Activated naive CD4-positive, alpha-beta T cell treated with anti-CD3 and anti-CD28 coated beads for 36 hours (primary cell): ENCODE measurements at regions not wholly inside any gene's neighbourhood (a gene's known extent, or its start where the extent isn't known, plus 50 kb on each side); places are given as distances from the start of the nearest gene placed in this dataset.
"Not testable (repeated sequence)": the region's sequence is repeated elsewhere in the genome, so short reads cannot be mapped to it uniquely, and the experiment has no call there.

Experiments
- CTCF ChIA-PET: fragments of 350-600 bp; sonication (Branson Sonifier 250); formaldehyde crosslinking; loops from one replicate; lab custom pipeline; 2021; ENCODE audit warnings: antibody characterized with exemption; lab: Charles Lee
- DNase-seq: peaks from one replicate; pipeline ENCODE4 v3.0.0-alpha.2; 2020
- H3K27ac Mint-ChIP-seq: one replicate; pipeline ENCODE4 v1.8.0; 2021; ENCODE audit warnings: mild to moderate bottlenecking, mixed read lengths
- H3K27me3 Mint-ChIP-seq: one replicate; pipeline ENCODE4 v1.8.0; 2021; ENCODE audit warnings: low read depth, mixed read lengths
- H3K36me3 Mint-ChIP-seq: one replicate; pipeline ENCODE4 v1.8.0; 2021; ENCODE audit warnings: low read depth, mixed read lengths
- H3K4me1 Mint-ChIP-seq: one replicate; pipeline ENCODE4 v1.8.0; 2021; ENCODE audit warnings: low read depth, mixed read lengths
- H3K4me3 Mint-ChIP-seq: one replicate; pipeline ENCODE4 v1.8.0; 2021; ENCODE audit warnings: mild to moderate bottlenecking, moderate library complexity, mixed read lengths
- H3K9me3 Mint-ChIP-seq: one replicate; pipeline ENCODE4 v1.8.0; 2021; ENCODE audit warnings: mixed read lengths
- intact Hi-C: fragments of 100-400 bp; cut with micrococcal nuclease; formaldehyde crosslinking; loops from one replicate; pipeline ENCODE4 v1.15.1; 2023

GRCh38 chr13:83088858-83089257, 793.4 kb downstream of the SLITRK1 start:
- CTCF ChIA-PET: no interaction called here
- no peaks in the 10 kb centered on the region for H3K4me1 Mint-ChIP-seq
- H3K27ac Mint-ChIP-seq: no peak overlapping the region
- H3K36me3 Mint-ChIP-seq: no peaks in the 10 kb centered on the region
- no peaks in the 10 kb centered on the region for H3K27me3 Mint-ChIP-seq
- intact Hi-C loops: no loop called here
- H3K4me3 Mint-ChIP-seq: no peak overlapping the region
- H3K9me3 Mint-ChIP-seq: peaks cover 5% of the 10 kb centered on the region
- no peak for DNase-seq

GRCh38 chr13:83086948-83087347, 795.3 kb downstream of the SLITRK1 start:
- CTCF ChIA-PET: no interaction called here
- Mint-ChIP-seq H3K4me1 (no peaks in the 10 kb centered on the region), H3K9me3 (peaks cover 5% of the 10 kb centered on the region), H3K27me3 (no peaks in the 10 kb centered on the region), H3K4me3 (no peak overlapping the region), H3K36me3 (no peaks in the 10 kb centered on the region), H3K27ac (no peak overlapping the region)
- no peak for DNase-seq
- intact Hi-C loops: no loop called here

GRCh38 chr13:83086088-83086487, 796.2 kb downstream of the SLITRK1 start:
- CTCF ChIA-PET: no interaction called here
- H3K9me3 Mint-ChIP-seq: peaks cover 5% of the 10 kb centered on the region
- DNase-seq: no peak
- H3K27ac Mint-ChIP-seq: no peak overlapping the region
- no peak overlapping the region for H3K4me3 Mint-ChIP-seq
- H3K36me3 Mint-ChIP-seq: no peaks in the 10 kb centered on the region
- intact Hi-C loops: no loop called here
- no peaks in the 10 kb centered on the region for H3K27me3 Mint-ChIP-seq
- no peaks in the 10 kb centered on the region for H3K4me1 Mint-ChIP-seq

GRCh38 chr13:83085186-83085900, 796.9 kb downstream of the SLITRK1 start:
- DNase-seq: no peak
- CTCF ChIA-PET: no interaction called here
- Mint-ChIP-seq H3K36me3 (no peaks in the 10 kb centered on the region), H3K4me3 (no peak overlapping the region), H3K27ac (no peak overlapping the region), H3K9me3 (peaks cover 2% of the 10 kb centered on the region), H3K4me1 (no peaks in the 10 kb centered on the region), H3K27me3 (no peaks in the 10 kb centered on the region)
- intact Hi-C loops: no loop called here

GRCh38 chr13:83077499-83077898, 804.8 kb downstream of the SLITRK1 start:
- Mint-ChIP-seq H3K27ac (no peak overlapping the region), H3K9me3 (peaks cover 4% of the 10 kb centered on the region), H3K36me3 (no peaks in the 10 kb centered on the region), H3K4me3 (no peak overlapping the region), H3K4me1 (no peaks in the 10 kb centered on the region), H3K27me3 (no peaks in the 10 kb centered on the region)
- CTCF ChIA-PET: no interaction called here
- intact Hi-C loops: no loop called here
- DNase-seq: no peak

GRCh38 chr13:83073930-83074329, 808.3 kb downstream of the SLITRK1 start:
- H3K9me3 Mint-ChIP-seq, H3K4me3 Mint-ChIP-seq, intact Hi-C loops, H3K27me3 Mint-ChIP-seq, H3K4me1 Mint-ChIP-seq, H3K27ac Mint-ChIP-seq, DNase-seq, CTCF ChIA-PET, H3K36me3 Mint-ChIP-seq: not testable (repeated sequence)

- DNase-seq: no peak
- intact Hi-C loops: no loop called here
- Mint-ChIP-seq H3K4me1 (no peaks in the 10 kb centered on the region), H3K9me3 (peaks cover 3% of the 10 kb centered on the region), H3K36me3 (no peaks in the 10 kb centered on the region), H3K4me3 (no peak overlapping the region), H3K27me3 (no peaks in the 10 kb centered on the region), H3K27ac (no peak overlapping the region)
- CTCF ChIA-PET: no interaction called here
These were observed 817.2 kb downstream of the SLITRK1 start for GRCh38 chr13:83065108-83065507.

GRCh38 chr13:83057119-83057518, 825.2 kb downstream of the SLITRK1 start:
- DNase-seq: no peak
- no peaks in the 10 kb centered on the region for H3K27me3 Mint-ChIP-seq
- no peaks in the 10 kb centered on the region for H3K4me1 Mint-ChIP-seq
- H3K36me3 Mint-ChIP-seq: no peaks in the 10 kb centered on the region
- H3K9me3 Mint-ChIP-seq: peaks cover 1% of the 10 kb centered on the region
- intact Hi-C loops: no loop called here
- no peak overlapping the region for H3K27ac Mint-ChIP-seq
- H3K4me3 Mint-ChIP-seq: no peak overlapping the region
- CTCF ChIA-PET: no interaction called here

- Mint-ChIP-seq H3K4me3 (no peak overlapping the region), H3K27me3 (no peaks in the 10 kb centered on the region), H3K9me3 (peaks cover 1% of the 10 kb centered on the region), H3K36me3 (no peaks in the 10 kb centered on the region), H3K27ac (no peak overlapping the region), H3K4me1 (no peaks in the 10 kb centered on the region)
- CTCF ChIA-PET: no interaction called here
- DNase-seq: no peak
- intact Hi-C loops: no loop called here
These were observed 826.0 kb downstream of the SLITRK1 start for GRCh38 chr13:83056269-83056668.

- DNase-seq: no peak
- CTCF ChIA-PET: no interaction called here
- H3K27me3 Mint-ChIP-seq: no peaks in the 10 kb centered on the region
- no peaks in the 10 kb centered on the region for H3K36me3 Mint-ChIP-seq
- H3K4me3 Mint-ChIP-seq: no peak overlapping the region
- intact Hi-C loops: no loop called here
- peaks cover 5% of the 10 kb centered on the region for H3K9me3 Mint-ChIP-seq
- H3K4me1 Mint-ChIP-seq: no peaks in the 10 kb centered on the region
- no peak overlapping the region for H3K27ac Mint-ChIP-seq
These were observed 833.9 kb downstream of the SLITRK1 start for GRCh38 chr13:83048419-83048818.

- Mint-ChIP-seq H3K36me3 (no peaks in the 10 kb centered on the region), H3K9me3 (peaks cover 12% of the 10 kb centered on the region), H3K4me3 (no peak overlapping the region), H3K27me3 (no peaks in the 10 kb centered on the region), H3K4me1 (no peaks in the 10 kb centered on the region), H3K27ac (no peak overlapping the region)
- intact Hi-C loops: no loop called here
- DNase-seq: no peak
- CTCF ChIA-PET: no interaction called here
These were observed 857.2 kb downstream of the SLITRK1 start for GRCh38 chr13:83024955-83025594.

GRCh38 chr13:83024232-83024631, 858.0 kb downstream of the SLITRK1 start:
- intact Hi-C loops: no loop called here
- no peak overlapping the region for H3K4me3 Mint-ChIP-seq
- H3K36me3 Mint-ChIP-seq: no peaks in the 10 kb centered on the region
- no peaks in the 10 kb centered on the region for H3K4me1 Mint-ChIP-seq
- H3K27ac Mint-ChIP-seq: no peak overlapping the region
- DNase-seq: no peak
- H3K27me3 Mint-ChIP-seq: no peaks in the 10 kb centered on the region
- peaks cover 11% of the 10 kb centered on the region for H3K9me3 Mint-ChIP-seq
- CTCF ChIA-PET: no interaction called here

GRCh38 chr13:83019986-83020385, 862.3 kb downstream of the SLITRK1 start:
- H3K27me3 Mint-ChIP-seq: no peaks in the 10 kb centered on the region
- H3K9me3 Mint-ChIP-seq: peaks cover 1% of the 10 kb centered on the region
- H3K4me3 Mint-ChIP-seq: no peak overlapping the region
- no peaks in the 10 kb centered on the region for H3K36me3 Mint-ChIP-seq
- intact Hi-C loops: no loop called here
- no peaks in the 10 kb centered on the region for H3K4me1 Mint-ChIP-seq
- DNase-seq: no peak
- CTCF ChIA-PET: no interaction called here
- H3K27ac Mint-ChIP-seq: no peak overlapping the region
